Breast epithelium (tissue), 4 donors: ENCODE measurements at regions not wholly inside any gene's neighbourhood (a gene's known extent, or its start where the extent isn't known, plus 50 kb on each side); places are given as distances from the start of the nearest gene placed in this dataset.
"Not testable (repeated sequence)": the region's sequence is repeated elsewhere in the genome, so short reads cannot be mapped to it uniquely, and the experiment has no call there.

Experiments used
- DNase-seq, 2 donors: peaks; one replicate each; pipeline ENCODE4 v3.0.0-alpha.2; 2019; ENCODE audit warnings: low spot score in 2 of 2
- H3K27ac ChIP-seq, 2 donors: fragments of 200-600 bp; sonication (generic) in 1 of 2; one replicate each; pipeline ENCODE4 v1.5.1; 2016 to 2019; ENCODE audit warnings: mild to moderate bottlenecking in 1 of 2
- H3K27me3 ChIP-seq, 2 donors: fragments of 200-600 bp; sonication (generic) in 1 of 2; one replicate each; pipeline versions ENCODE4 v1.5.1 to v1.6.0; 2017 to 2019; ENCODE audit warnings: control low read depth in 1 of 2, mild to moderate bottlenecking in 1 of 2
- H3K36me3 ChIP-seq: fragments of 200-600 bp; one replicate; pipeline ENCODE4 v1.5.1; 2019
- H3K4me1 ChIP-seq, 2 donors: fragments of 200-600 bp; sonication (generic); one replicate each; pipeline ENCODE4 v1.5.1; 2016 to 2019; ENCODE audit warnings: control low read depth in 1 of 2
- H3K4me3 ChIP-seq, 3 donors: fragments of 200-600 bp; sonication (generic); 1 replicate in 2 of 3; 2 replicates in 1 of 3; pipeline ENCODE4 v1.5.1; 2016 to 2019; ENCODE audit warnings: mild to moderate bottlenecking in 3 of 3, moderate library complexity in 2 of 3
- H3K9me3 ChIP-seq, 2 donors: fragments of 200-600 bp; sonication (generic) in 1 of 2; one replicate each; pipeline ENCODE4 v1.5.1; 2016 to 2019; ENCODE audit warnings: control low read depth in 1 of 2
- POLR2A ChIP-seq: fragments of 450-650 bp; IDR thresholded peaks from one replicate; pipeline ENCODE4 v1.6.1; 2016; ENCODE audit warnings: antibody characterized with exemption, mild to moderate bottlenecking, moderate library complexity
- POLR2AphosphoS5 ChIP-seq, 3 donors: sonication (generic); formaldehyde crosslinking; IDR thresholded peaks; one replicate each; pipeline ENCODE4 v1.6.1; 2017; ENCODE audit warnings: antibody characterized with exemption in 3 of 3
- intact Hi-C: fragments of 100-400 bp; cut with DNase I; formaldehyde crosslinking; loops from one replicate; pipeline ENCODE4 v1.15.1; 2023; ENCODE audit warnings: low total_unique reads
- TF ChIP-seq, protein P1 (sequence below), 3 donors: fragments of 450-650 bp; IDR thresholded peaks; one replicate each; pipeline ENCODE4 v1.5.1; 2016 to 2017; ENCODE audit warnings: antibody characterized with exemption in 3 of 3, mild to moderate bottlenecking in 3 of 3, moderate library complexity in 3 of 3

DNA sequence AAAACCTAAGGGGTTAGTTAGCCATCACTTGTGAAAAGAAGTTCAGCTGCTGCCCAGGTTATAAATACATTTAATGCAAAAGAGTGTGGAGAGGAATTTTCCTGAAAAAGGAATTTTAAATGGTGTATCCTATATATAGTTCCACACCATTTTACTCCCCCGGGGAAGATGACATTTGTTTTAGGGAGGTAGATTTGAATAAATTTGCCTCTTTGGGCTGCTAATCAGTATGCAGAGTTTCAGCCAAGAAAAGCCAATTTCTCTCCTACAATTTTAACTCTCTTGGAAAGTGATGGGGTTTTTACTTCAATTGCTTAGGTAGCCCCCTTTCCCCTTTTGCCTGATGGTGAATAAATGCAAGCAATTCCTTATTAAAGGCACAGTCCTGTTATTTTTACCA, 161.2 kb downstream of the OTOL1 start:
- no peaks in the 10 kb centered on the region for H3K4me1 ChIP-seq
- H3K27me3 ChIP-seq, result no peaks in the 10 kb centered on the region
- H3K9me3 ChIP-seq, result no peaks in the 10 kb centered on the region
- intact Hi-C loops, result no loop called here
- no peak for DNase-seq
- no peak overlapping the region for H3K4me3 ChIP-seq
- H3K36me3 ChIP-seq, result no peaks in the 10 kb centered on the region
- H3K27ac ChIP-seq, result no peak overlapping the region
- TF ChIP-seq, protein P1, sequence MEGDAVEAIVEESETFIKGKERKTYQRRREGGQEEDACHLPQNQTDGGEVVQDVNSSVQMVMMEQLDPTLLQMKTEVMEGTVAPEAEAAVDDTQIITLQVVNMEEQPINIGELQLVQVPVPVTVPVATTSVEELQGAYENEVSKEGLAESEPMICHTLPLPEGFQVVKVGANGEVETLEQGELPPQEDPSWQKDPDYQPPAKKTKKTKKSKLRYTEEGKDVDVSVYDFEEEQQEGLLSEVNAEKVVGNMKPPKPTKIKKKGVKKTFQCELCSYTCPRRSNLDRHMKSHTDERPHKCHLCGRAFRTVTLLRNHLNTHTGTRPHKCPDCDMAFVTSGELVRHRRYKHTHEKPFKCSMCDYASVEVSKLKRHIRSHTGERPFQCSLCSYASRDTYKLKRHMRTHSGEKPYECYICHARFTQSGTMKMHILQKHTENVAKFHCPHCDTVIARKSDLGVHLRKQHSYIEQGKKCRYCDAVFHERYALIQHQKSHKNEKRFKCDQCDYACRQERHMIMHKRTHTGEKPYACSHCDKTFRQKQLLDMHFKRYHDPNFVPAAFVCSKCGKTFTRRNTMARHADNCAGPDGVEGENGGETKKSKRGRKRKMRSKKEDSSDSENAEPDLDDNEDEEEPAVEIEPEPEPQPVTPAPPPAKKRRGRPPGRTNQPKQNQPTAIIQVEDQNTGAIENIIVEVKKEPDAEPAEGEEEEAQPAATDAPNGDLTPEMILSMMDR (IDR thresholded peaks at IDR 0.05), result no peak
- TF ChIP-seq POLR2A (no peak), POLR2AphosphoS5 (IDR thresholded peaks at IDR 0.05) (no peak)

- Histone ChIP-seq H3K4me3 (no peak overlapping the region), H3K27ac (no peak overlapping the region), H3K9me3 (peaks cover 0 to 4% of the 10 kb centered on the region in 2 donors), H3K27me3 (no peaks in the 10 kb centered on the region), H3K36me3 (no peaks in the 10 kb centered on the region), H3K4me1 (no peaks in the 10 kb centered on the region)
- intact Hi-C loops, result loop anchor here (10.0 kb wide), 1 partner anchor 1626 kb away; no protein-coding TSS in a partner anchor
- DNase-seq, result no peak
- TF ChIP-seq, protein P1 (IDR thresholded peaks at IDR 0.05), result no peak
- TF ChIP-seq POLR2AphosphoS5 (IDR thresholded peaks at IDR 0.05) (no peak), POLR2A (no peak)
Observed at GRCh38 chr3:161671141-161671540, 174.5 kb downstream of the OTOL1 start.

DNA sequence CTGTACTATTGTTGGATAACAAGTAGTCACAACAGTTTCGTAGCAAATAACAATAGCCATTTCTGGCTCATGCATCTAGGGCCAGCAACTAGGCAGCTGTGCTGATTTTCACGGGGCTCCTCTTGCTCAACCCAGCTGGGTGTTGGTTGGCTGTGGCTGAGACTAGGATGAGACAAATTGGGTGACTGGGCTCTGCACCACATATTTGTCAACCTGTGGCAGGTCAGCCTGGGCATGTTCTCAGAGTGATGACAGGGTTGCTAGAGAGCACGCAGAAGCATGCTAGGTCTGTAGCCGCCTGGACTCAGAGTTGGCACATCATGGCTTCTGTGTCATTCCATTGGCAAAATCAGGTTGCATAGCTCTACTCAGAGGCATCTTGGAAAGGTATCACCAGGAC, 175.9 kb downstream of the OTOL1 start:
- H3K4me1 ChIP-seq, result no peaks in the 10 kb centered on the region
- no peak overlapping the region for H3K27ac ChIP-seq
- no peaks in the 10 kb centered on the region for H3K36me3 ChIP-seq
- DNase-seq, result no peak
- no peaks in the 10 kb centered on the region for H3K27me3 ChIP-seq
- intact Hi-C loops, result loop anchor here (10.0 kb wide), 1 partner anchor 1628 kb away; no protein-coding TSS in a partner anchor
- no peak overlapping the region for H3K4me3 ChIP-seq
- TF ChIP-seq, protein P1 (IDR thresholded peaks at IDR 0.05), result no peak
- TF ChIP-seq POLR2A (no peak), POLR2AphosphoS5 (IDR thresholded peaks at IDR 0.05) (no peak)
- peaks cover 0 to 4% of the 10 kb centered on the region in 2 donors for H3K9me3 ChIP-seq

DNA sequence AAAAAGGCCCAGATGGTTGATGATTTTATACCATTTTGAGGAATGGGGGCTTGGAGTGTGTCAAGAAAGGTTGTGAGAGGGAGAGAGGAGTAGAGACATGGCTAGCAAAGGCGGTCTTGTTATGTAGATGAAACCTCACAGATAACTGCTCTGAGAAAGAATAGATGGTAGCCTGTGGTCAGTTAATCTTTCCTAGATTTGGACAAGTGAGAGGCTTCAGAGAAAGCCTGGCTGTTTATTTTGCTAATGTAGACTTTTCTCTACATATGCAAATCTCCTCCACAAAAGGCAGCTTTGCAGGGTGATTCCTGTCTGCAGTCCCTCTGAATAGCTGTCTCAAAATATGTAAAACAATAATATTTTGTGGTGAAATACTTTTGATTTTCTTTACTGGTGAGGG, 177.3 kb downstream of the OTOL1 start:
- TF ChIP-seq, protein P1 (IDR thresholded peaks at IDR 0.05), result no peak
- TF ChIP-seq POLR2A (no peak), POLR2AphosphoS5 (IDR thresholded peaks at IDR 0.05) (no peak)
- DNase-seq, result no peak
- intact Hi-C loops, result loop anchor here (10.0 kb wide), 1 partner anchor 1629 kb away; no protein-coding TSS in a partner anchor
- no peaks in the 10 kb centered on the region for H3K27me3 ChIP-seq
- no peaks in the 10 kb centered on the region for H3K36me3 ChIP-seq
- H3K27ac ChIP-seq, result no peak overlapping the region
- no peak overlapping the region for H3K4me3 ChIP-seq
- no peaks in the 10 kb centered on the region for H3K4me1 ChIP-seq
- peaks cover 0 to 4% of the 10 kb centered on the region in 2 donors for H3K9me3 ChIP-seq

- DNase-seq, result no peak
- Histone ChIP-seq H3K27ac (no peak overlapping the region), H3K4me3 (no peak overlapping the region), H3K36me3 (no peaks in the 10 kb centered on the region), H3K4me1 (no peaks in the 10 kb centered on the region), H3K9me3 (no peaks in the 10 kb centered on the region), H3K27me3 (no peaks in the 10 kb centered on the region)
- no peak for TF ChIP-seq POLR2AphosphoS5 (IDR thresholded peaks at IDR 0.05)
- TF ChIP-seq, protein P1 (IDR thresholded peaks at IDR 0.05), result no peak
- TF ChIP-seq POLR2A, result no peak
- intact Hi-C loops, result loop anchor here (10.0 kb wide), 1 partner anchor 1630 kb away; no protein-coding TSS in a partner anchor
Observed at GRCh38 chr3:161674402-161674801, 177.8 kb downstream of the OTOL1 start.

DNA sequence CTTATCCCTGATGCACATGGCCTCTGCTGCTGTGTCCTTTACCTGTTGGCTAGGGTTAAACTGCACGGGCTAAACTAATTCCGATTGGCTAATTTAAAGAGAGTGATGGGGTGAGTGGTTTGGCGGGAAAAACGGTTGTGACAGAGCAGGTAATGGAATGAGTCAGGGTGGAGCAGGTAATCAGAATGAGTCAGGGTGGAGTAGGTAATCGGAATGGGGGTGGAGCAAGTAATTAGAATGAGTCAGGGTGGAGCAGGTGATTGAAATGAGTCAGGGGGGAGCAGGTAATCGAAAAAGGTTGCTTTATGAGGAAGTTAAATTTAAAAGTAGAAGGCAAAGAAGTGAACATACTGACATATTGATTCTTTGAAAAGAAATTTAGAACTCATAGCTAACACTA, 185.2 kb downstream of the OTOL1 start:
- H3K27ac ChIP-seq, H3K27me3 ChIP-seq, H3K9me3 ChIP-seq, H3K4me3 ChIP-seq, H3K36me3 ChIP-seq, DNase-seq, intact Hi-C loops, H3K4me1 ChIP-seq: not testable (repeated sequence)
